ENCODE measurements at regions not wholly inside any gene's neighbourhood (a gene's known extent, or its start where the extent isn't known, plus 50 kb on each side); places are given as distances from the start of the nearest gene placed in this dataset.
A peak's percentile ranks its signal among the peaks of the same experiment; 100 is the strongest.
"Not testable (repeated sequence)": the region's sequence is repeated elsewhere in the genome, so short reads cannot be mapped to it uniquely, and the experiment has no call there.

DNA sequence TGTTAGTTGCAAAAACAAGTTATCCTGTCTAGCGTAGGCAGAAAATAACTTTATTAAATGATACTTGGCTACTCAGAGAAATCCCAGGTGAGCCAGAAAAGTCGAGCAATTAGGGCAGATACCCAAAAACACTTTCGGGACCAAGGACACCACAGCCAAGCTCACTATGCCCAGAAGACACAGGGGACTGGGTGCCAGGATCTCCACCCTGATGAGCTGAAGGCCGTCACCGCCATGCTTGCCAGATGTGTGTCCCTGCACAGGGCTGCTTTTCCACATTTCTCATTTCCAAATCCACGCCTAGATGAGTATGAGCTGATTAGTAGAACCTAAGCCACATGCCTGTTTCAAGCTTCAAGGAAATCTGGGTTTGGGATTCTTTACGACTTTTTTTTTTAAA is 214.0 kb upstream of the SMLR1 start:
- Histone ChIP-seq H3K4me3 (no peak overlapping the region), H3K27me3 (no peaks in the 10 kb centered on the region), H3K9me3 (no peaks in the 10 kb centered on the region), H3K27ac (no peak overlapping the region), H3K4me1 (no peaks in the 10 kb centered on the region), H3K36me3 (no peaks in the 10 kb centered on the region)
- TF ChIP-seq, protein P1, sequence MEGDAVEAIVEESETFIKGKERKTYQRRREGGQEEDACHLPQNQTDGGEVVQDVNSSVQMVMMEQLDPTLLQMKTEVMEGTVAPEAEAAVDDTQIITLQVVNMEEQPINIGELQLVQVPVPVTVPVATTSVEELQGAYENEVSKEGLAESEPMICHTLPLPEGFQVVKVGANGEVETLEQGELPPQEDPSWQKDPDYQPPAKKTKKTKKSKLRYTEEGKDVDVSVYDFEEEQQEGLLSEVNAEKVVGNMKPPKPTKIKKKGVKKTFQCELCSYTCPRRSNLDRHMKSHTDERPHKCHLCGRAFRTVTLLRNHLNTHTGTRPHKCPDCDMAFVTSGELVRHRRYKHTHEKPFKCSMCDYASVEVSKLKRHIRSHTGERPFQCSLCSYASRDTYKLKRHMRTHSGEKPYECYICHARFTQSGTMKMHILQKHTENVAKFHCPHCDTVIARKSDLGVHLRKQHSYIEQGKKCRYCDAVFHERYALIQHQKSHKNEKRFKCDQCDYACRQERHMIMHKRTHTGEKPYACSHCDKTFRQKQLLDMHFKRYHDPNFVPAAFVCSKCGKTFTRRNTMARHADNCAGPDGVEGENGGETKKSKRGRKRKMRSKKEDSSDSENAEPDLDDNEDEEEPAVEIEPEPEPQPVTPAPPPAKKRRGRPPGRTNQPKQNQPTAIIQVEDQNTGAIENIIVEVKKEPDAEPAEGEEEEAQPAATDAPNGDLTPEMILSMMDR (IDR thresholded peaks at IDR 0.05) = no peak
- no peak for TF ChIP-seq POLR2A (IDR thresholded peaks at IDR 0.05)
- intact Hi-C loops (cut with DNase I; ENCODE audit: low total_unique reads) = no loop called here
- DNase-seq = no peak

DNA sequence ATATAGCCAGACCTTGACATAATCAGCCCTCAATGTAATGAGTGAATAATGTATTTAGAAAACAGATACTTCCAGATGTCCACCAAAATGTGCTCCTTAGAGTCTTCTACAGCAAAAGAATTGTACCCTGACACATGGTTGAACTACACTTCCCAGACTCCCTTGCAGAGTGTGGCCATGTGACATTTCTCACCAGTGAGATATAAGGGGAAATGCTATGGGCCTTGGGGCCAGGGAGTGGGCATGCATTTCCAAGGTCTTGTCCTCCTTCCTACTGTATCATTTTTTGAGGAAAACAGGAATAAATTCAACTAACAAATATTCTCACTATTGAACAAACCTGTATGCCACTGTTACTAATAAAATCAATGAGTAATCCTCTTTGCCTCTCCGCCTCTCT is 211.4 kb upstream of the SMLR1 start:
- DNase-seq = no peak

DNA sequence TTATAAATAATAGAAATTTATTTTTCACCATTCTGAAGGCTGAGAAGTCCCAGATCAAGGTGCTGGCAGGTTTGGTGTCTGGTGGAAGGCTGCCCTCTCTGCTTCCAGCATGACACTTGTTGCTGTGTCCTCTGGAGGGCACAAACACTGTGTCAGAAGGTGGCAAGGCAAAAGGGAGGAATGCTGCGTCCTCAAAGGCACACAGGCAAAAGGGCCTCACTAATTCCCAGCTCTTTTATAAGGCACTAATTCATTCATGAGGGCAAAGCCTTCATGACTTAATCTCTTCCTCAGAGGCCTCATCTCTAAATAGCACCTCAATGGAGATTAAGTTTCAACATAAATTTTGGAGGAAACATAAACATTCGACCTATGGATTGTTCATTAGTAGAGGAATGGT is 209.5 kb upstream of the SMLR1 start:
- H3K36me3 ChIP-seq = no peaks in the 10 kb centered on the region
- no peak for DNase-seq
- no peaks in the 10 kb centered on the region for H3K9me3 ChIP-seq
- peak overlapping the region; percentile 55 to 64 for H3K27ac ChIP-seq
- no peak overlapping the region for H3K4me3 ChIP-seq
- no peak for TF ChIP-seq POLR2A (IDR thresholded peaks at IDR 0.05)
- TF ChIP-seq, protein P1 (IDR thresholded peaks at IDR 0.05) = no peak
- H3K4me1 ChIP-seq = no peaks in the 10 kb centered on the region
- H3K27me3 ChIP-seq = no peaks in the 10 kb centered on the region
- intact Hi-C loops (cut with DNase I; ENCODE audit: low total_unique reads) = no loop called here

More for the DNA sequence above, 211.4 kb upstream of the SMLR1 start:
- Histone ChIP-seq H3K9me3 (no peaks in the 10 kb centered on the region), H3K27me3 (no peaks in the 10 kb centered on the region), H3K4me1 (no peaks in the 10 kb centered on the region), H3K4me3 (no peak overlapping the region), H3K27ac (no peak overlapping the region), H3K36me3 (no peaks in the 10 kb centered on the region)
- intact Hi-C loops (cut with DNase I; ENCODE audit: low total_unique reads) = no loop called here
- TF ChIP-seq, protein P1 (IDR thresholded peaks at IDR 0.05) = no peak
- TF ChIP-seq POLR2A (IDR thresholded peaks at IDR 0.05) = no peak

DNA sequence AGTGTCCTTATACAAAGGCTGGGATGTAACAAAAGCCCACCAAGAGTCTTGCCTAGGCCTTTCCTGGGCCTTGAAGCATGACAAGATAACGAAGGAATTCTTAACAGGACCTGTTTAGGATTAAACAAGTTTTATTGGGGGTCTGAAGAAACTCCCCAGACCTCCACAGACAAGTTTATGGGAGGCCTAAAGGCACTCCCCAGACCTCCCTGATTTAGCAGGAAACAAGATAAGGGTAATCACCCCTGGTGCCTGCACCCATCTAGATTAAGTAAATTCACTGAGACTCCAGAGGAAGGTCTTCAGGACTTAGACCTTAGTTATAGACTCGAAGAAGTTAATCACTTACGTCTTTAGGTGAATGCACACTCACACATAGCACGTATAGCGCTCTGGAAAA is 208.4 kb upstream of the SMLR1 start:
- H3K27ac ChIP-seq = peak overlapping the region; percentile 55 to 64
- H3K9me3 ChIP-seq; intact Hi-C loops (cut with DNase I; ENCODE audit: low total_unique reads); H3K27me3 ChIP-seq; DNase-seq; H3K4me3 ChIP-seq; H3K4me1 ChIP-seq; H3K36me3 ChIP-seq: not testable (repeated sequence)

- intact Hi-C loops (cut with DNase I; ENCODE audit: low total_unique reads) = no loop called here
- TF ChIP-seq POLR2A (IDR thresholded peaks at IDR 0.05) = no peak
- TF ChIP-seq, protein P1 (IDR thresholded peaks at IDR 0.05) = no peak
These were observed 206.8 kb upstream of the SMLR1 start for GRCh38 chr6:130620338-130620781.

DNA sequence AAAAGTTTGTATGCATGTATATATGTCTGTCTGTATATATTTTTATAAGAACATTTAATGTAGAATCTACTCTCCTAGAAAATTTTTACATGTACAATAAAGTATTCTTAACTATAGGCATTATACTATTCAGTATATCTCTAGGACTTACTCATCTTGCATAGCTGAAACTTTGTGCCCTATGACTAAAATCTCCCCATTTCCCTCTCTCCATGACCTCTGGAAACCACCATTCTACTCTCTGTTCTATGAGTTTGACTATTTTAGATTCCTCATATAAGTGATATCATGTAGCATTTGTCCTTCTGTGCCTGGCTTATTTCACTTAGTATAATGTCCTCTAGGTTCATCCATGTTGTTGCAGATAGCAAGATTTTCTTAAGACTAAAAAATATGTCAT is 205.1 kb upstream of the SMLR1 start:
- H3K27me3 ChIP-seq = no peaks in the 10 kb centered on the region
- H3K36me3 ChIP-seq = no peaks in the 10 kb centered on the region
- TF ChIP-seq, protein P1 (IDR thresholded peaks at IDR 0.05) = no peak
- TF ChIP-seq POLR2A (IDR thresholded peaks at IDR 0.05) = no peak
- no peak overlapping the region for H3K4me3 ChIP-seq
- no peak overlapping the region for H3K27ac ChIP-seq
- no peak for DNase-seq
- intact Hi-C loops (cut with DNase I; ENCODE audit: low total_unique reads) = no loop called here
- no peaks in the 10 kb centered on the region for H3K9me3 ChIP-seq
- no peaks in the 10 kb centered on the region for H3K4me1 ChIP-seq

More at GRCh38 chr6:130620338-130620781, 206.8 kb upstream of the SMLR1 start:
- no peaks in the 10 kb centered on the region for H3K27me3 ChIP-seq
- H3K36me3 ChIP-seq = no peaks in the 10 kb centered on the region
- DNase-seq = no peak
- no peaks in the 10 kb centered on the region for H3K4me1 ChIP-seq
- H3K4me3 ChIP-seq = no peak overlapping the region
- H3K9me3 ChIP-seq = no peaks in the 10 kb centered on the region
- H3K27ac ChIP-seq = peak overlapping the region; percentile 56 to 64

Data from uterus (tissue), 3 donors.